HG03575 (cell line): ENCODE measurements at regions not wholly inside any gene's neighbourhood (a gene's known extent, or its start where the extent isn't known, plus 50 kb on each side); places are given as distances from the start of the nearest gene placed in this dataset.
"Not testable (repeated sequence)": the region's sequence is repeated elsewhere in the genome, so short reads cannot be mapped to it uniquely, and the experiment has no call there.

Experiments used
- ATAC-seq: cut with Tn5 transposase; IDR thresholded peaks from one replicate; pipeline ENCODE4 v1.9.1; 2021; ENCODE audit not compliant: unreplicated experiment, insufficient number of reproducible peaks, low FRiP score; ENCODE audit errors: extremely low read depth

- no peak for ATAC-seq
Measured at GRCh38 chr2:234265206-234265605, 214.7 kb downstream of the SPP2 start.

GRCh38 chr2:234261736-234262135 lies 211.2 kb downstream of the SPP2 start:
- ATAC-seq: no peak

- no peak for ATAC-seq
Measured at GRCh38 chr2:234259440-234259839, 208.9 kb downstream of the SPP2 start.

- ATAC-seq: no peak
Measured at GRCh38 chr2:234258562-234259141, 208.2 kb downstream of the SPP2 start.

GRCh38 chr2:234257859-234258561 lies 207.5 kb downstream of the SPP2 start:
- no peak for ATAC-seq

- no peak for ATAC-seq
Measured at GRCh38 chr2:234256516-234256915, 206.0 kb downstream of the SPP2 start.

- ATAC-seq: no peak
Measured at GRCh38 chr2:234254783-234255521, 204.4 kb downstream of the SPP2 start.

GRCh38 chr2:234252772-234253171 lies 202.3 kb downstream of the SPP2 start:
- no peak for ATAC-seq

- ATAC-seq: no peak
Measured at GRCh38 chr2:234251326-234252271, 201.1 kb downstream of the SPP2 start.

GRCh38 chr2:234250926-234251325 lies 200.4 kb downstream of the SPP2 start:
- ATAC-seq: no peak

GRCh38 chr2:234249873-234250272 lies 199.4 kb downstream of the SPP2 start:
- ATAC-seq: no peak

- ATAC-seq: no peak
Measured at GRCh38 chr2:234249034-234249735, 198.7 kb downstream of the SPP2 start.

GRCh38 chr2:234248213-234248710 lies 197.8 kb downstream of the SPP2 start:
- not testable (repeated sequence) for ATAC-seq

GRCh38 chr2:234247453-234248180 lies 197.1 kb downstream of the SPP2 start:
- no peak for ATAC-seq

GRCh38 chr2:234245945-234246344 lies 195.4 kb downstream of the SPP2 start:
- no peak for ATAC-seq

GRCh38 chr2:234243871-234244565 lies 193.5 kb downstream of the SPP2 start:
- no peak for ATAC-seq

GRCh38 chr2:234242459-234242836 lies 191.9 kb downstream of the SPP2 start:
- no peak for ATAC-seq
